Urothelium cell line (cell line): ENCODE measurements at regions not wholly inside any gene's neighbourhood (a gene's known extent, or its start where the extent isn't known, plus 50 kb on each side); places are given as distances from the start of the nearest gene placed in this dataset.

ENCODE experiments used
- DNase-seq: peaks from one replicate; pipeline ENCODE4 v3.0.0; 2011; ENCODE audit warnings: low spot score, mixed read lengths
- FAIRE-seq: peaks from 2 replicates; lab custom pipeline; 2011; peaks lifted over from hg19 to GRCh38; lab: Jason Lieb, UNC

- DNase-seq: no peak
These were observed 668.2 kb downstream of the DHX35 start for GRCh38 chr20:39630215-39630908.

GRCh38 chr20:39627765-39628164 is 665.6 kb downstream of the DHX35 start:
- no peak for FAIRE-seq

More at GRCh38 chr20:39630215-39630908, 668.2 kb downstream of the DHX35 start:
- no peak for FAIRE-seq

GRCh38 chr20:39624316-39624715 is 662.2 kb downstream of the DHX35 start:
- DNase-seq (no peak), FAIRE-seq (no peak)

More at GRCh38 chr20:39627765-39628164, 665.6 kb downstream of the DHX35 start:
- DNase-seq: no peak

- DNase-seq (no peak), FAIRE-seq (no peak)
These were observed 661.6 kb downstream of the DHX35 start for GRCh38 chr20:39623584-39624234.

GRCh38 chr20:39619271-39619785 is 657.2 kb downstream of the DHX35 start:
- FAIRE-seq: no peak

GRCh38 chr20:39611901-39612300 is 649.8 kb downstream of the DHX35 start:
- no peak for FAIRE-seq
- DNase-seq: no peak

More at GRCh38 chr20:39619271-39619785, 657.2 kb downstream of the DHX35 start:
- no peak for DNase-seq

GRCh38 chr20:39607141-39607540 is 645.0 kb downstream of the DHX35 start:
- no peak for FAIRE-seq
- DNase-seq: no peak

- no peak for FAIRE-seq
- DNase-seq: no peak
These were observed 643.8 kb downstream of the DHX35 start for GRCh38 chr20:39605908-39606307.

GRCh38 chr20:39605361-39605760 is 643.2 kb downstream of the DHX35 start:
- FAIRE-seq (no peak), DNase-seq (no peak)

- DNase-seq: no peak
- FAIRE-seq: no peak
These were observed 641.1 kb downstream of the DHX35 start for GRCh38 chr20:39603219-39603618.

- no peak for FAIRE-seq
- no peak for DNase-seq
These were observed 640.5 kb downstream of the DHX35 start for GRCh38 chr20:39602649-39603048.

- FAIRE-seq: no peak
These were observed 638.7 kb downstream of the DHX35 start for GRCh38 chr20:39600871-39601270.

GRCh38 chr20:39600156-39600555 is 638.0 kb downstream of the DHX35 start:
- DNase-seq: no peak
- no peak for FAIRE-seq

More at GRCh38 chr20:39600871-39601270, 638.7 kb downstream of the DHX35 start:
- DNase-seq: no peak

GRCh38 chr20:39596554-39596953 is 634.4 kb downstream of the DHX35 start:
- DNase-seq: no peak
- FAIRE-seq: no peak

GRCh38 chr20:39592371-39592770 is 630.2 kb downstream of the DHX35 start:
- DNase-seq (no peak), FAIRE-seq (no peak)

GRCh38 chr20:39588148-39588757 is 626.1 kb downstream of the DHX35 start:
- no peak for FAIRE-seq
- DNase-seq: no peak

- DNase-seq: no peak
- no peak for FAIRE-seq
These were observed 618.9 kb downstream of the DHX35 start for GRCh38 chr20:39581034-39581433.

- FAIRE-seq: no peak
- no peak for DNase-seq
These were observed 614.6 kb downstream of the DHX35 start for GRCh38 chr20:39576771-39577170.

- FAIRE-seq (no peak), DNase-seq (no peak)
These were observed 611.9 kb downstream of the DHX35 start for GRCh38 chr20:39574061-39574460.

- FAIRE-seq (no peak), DNase-seq (no peak)
These were observed 609.0 kb downstream of the DHX35 start for GRCh38 chr20:39571171-39571570.

- no peak for DNase-seq
These were observed 606.0 kb downstream of the DHX35 start for GRCh38 chr20:39568109-39568508.

GRCh38 chr20:39563349-39563748 is 601.2 kb downstream of the DHX35 start:
- FAIRE-seq: no peak

More at GRCh38 chr20:39568109-39568508, 606.0 kb downstream of the DHX35 start:
- FAIRE-seq: no peak

More at GRCh38 chr20:39563349-39563748, 601.2 kb downstream of the DHX35 start:
- DNase-seq: no peak
